ENCODE measurements at regions not wholly inside any gene's neighbourhood (a gene's known extent, or its start where the extent isn't known, plus 50 kb on each side); places are given as distances from the start of the nearest gene placed in this dataset.

DNA sequence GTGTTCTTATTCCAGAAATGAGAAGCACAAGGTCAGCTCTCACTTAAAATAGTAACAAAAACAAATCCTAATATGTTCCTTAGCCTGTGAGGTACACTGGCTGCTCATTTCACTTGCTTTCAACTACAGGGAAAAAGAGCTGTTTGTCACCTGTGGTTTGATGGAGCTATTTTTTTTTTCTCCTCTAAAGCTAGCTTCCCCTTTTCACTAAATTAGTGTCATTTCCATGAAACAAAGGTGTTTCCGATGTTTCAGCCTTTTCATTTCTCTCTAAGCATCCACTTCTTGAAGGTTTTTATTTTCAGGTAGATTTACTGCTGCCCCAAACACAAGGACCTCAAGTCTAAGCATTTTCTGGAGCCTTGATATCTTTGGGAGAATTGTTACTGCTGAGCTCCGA lies 148.6 kb downstream of the RBMX2 start:
- TF ChIP-seq, protein P1, sequence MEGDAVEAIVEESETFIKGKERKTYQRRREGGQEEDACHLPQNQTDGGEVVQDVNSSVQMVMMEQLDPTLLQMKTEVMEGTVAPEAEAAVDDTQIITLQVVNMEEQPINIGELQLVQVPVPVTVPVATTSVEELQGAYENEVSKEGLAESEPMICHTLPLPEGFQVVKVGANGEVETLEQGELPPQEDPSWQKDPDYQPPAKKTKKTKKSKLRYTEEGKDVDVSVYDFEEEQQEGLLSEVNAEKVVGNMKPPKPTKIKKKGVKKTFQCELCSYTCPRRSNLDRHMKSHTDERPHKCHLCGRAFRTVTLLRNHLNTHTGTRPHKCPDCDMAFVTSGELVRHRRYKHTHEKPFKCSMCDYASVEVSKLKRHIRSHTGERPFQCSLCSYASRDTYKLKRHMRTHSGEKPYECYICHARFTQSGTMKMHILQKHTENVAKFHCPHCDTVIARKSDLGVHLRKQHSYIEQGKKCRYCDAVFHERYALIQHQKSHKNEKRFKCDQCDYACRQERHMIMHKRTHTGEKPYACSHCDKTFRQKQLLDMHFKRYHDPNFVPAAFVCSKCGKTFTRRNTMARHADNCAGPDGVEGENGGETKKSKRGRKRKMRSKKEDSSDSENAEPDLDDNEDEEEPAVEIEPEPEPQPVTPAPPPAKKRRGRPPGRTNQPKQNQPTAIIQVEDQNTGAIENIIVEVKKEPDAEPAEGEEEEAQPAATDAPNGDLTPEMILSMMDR (conservative IDR thresholded peaks at IDR 0.05), result no peak
- no peak for TF ChIP-seq ZFX (IDR thresholded peaks at IDR 0.05)
